Right renal pelvis (tissue), 4 donors: ENCODE measurements at regions not wholly inside any gene's neighbourhood (a gene's known extent, or its start where the extent isn't known, plus 50 kb on each side); places are given as distances from the start of the nearest gene placed in this dataset.

ENCODE experiments used
- DNase-seq, 4 donors: peaks; one replicate each; pipeline ENCODE4 v3.0.0-alpha.2; 2013; ENCODE audit warnings: low read depth in 4 of 4, low spot score in 3 of 4, missing footprints in 1 of 4

DNA sequence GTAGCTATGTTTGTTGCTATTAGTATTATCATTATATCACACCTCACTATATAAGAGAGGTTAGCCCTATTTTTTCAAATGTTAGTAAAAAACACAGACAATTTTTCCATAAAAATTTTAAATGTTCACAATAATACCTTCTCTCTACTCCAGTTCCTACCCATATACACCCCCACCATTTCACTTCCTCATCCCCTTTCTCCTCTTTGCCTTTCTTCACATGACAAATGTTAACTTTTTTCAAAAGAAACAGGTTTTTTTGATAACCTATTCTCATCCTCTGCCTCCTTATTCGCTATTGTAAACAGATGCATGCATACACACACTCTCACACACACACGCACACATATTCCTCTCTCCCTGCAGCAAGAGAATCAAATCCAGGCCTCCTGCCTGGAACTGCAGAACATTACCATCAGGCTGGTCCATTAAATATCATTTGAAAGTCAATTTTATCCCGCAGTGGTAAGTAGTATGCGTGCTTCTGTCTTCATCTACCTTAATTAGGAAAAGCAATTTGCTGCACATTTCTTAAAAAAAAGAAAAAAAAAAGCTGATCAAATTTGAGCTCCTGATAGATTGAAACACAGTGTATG lies 55.5 kb downstream of the MID1IP1 start:
- DNase-seq: no peak

DNA sequence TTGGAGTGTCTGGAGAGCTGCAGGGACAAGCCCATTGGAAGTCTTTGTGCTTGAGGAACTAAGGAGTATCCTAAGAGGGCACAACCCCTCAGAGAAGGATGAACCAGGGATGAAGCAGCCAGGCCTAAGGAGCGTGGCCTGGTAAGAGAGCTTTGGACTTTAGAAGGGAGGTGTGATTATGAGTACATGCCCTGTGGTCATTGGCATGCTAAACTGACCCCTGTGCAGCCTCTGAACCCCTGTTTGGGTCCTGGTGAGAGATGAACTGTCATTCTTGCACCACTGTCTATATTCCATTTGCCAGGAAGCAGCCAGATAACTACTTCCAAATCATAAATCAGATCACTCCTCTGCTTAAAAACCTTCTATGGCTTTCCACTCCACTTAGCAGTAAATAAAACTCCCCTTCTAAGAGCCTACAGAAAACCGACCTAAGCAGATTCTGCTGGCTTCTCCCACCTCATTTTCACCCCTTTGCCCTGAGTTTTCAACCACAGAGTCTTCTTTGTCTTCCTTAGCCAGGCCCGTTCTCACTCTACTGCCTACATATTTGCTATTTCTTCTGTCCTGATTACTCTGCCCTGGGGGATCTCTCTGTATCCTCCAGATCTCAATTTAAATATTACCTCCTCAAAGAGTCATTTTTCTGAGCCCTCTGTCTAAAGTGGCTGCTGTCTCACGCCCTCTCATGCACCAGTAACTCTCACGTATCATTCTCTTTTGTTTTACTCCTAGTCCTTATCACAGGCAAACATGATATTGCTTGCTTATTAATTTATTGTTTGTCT lies 56.7 kb downstream of the MID1IP1 start:
- DNase-seq: no peak

DNA sequence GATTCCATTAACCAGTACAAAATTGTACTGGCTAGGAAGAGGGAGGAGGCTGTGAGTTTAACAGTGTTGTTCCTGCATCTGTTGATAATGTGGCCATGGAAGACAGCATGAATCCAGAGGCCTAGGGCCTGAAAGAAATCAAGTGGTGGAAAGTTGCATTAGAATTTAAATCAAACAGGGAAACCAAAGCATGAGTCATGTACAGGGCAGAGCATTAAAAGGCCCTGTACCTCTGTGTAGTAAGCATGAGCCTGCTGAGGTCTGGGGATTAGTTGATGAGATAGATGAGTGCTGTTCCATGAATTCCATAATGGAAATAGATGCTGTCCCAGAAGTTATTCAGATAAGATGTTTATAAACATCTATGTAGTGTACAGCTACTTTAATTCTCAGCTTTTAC lies 58.3 kb downstream of the MID1IP1 start:
- no peak for DNase-seq

DNA sequence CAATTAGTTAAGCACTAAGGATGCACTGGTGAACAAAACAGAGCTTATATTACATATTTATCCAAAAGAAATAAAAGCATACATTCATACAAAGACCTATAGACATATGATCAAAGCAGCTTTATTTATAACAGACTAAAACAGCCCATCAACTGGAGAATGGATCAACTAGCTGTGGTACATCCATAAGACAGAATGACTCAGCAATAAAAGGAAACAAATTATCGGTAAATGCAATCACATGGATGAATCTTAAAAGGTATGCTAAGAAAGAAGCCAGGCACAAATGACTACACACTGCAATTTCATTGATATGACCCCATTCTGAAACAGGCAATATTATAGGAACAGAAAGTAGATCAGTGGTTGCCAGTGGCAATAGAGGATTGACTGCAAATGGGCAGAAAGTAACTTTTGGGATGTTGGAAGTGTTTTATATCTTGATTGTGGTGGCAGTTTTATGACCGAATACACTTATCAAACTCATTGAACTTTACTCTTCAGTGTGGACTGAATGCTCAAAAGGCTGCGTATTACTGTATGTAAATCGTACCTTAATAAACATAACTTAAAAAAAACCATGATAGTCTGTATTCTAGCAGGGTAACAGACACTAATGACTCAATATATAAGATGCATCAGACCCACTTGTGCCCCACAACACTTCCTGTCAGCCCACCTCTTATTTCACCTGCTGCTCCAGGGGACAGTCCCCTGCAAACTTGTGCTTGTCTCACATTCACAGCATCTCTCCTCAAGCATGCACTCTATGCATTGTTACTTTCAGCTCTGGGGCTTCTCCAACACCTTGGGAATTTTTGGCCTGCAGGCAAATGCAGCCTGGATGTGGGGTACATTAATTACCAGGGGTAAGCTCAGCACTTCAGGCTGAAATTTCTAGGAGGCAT lies 59.1 kb downstream of the MID1IP1 start:
- DNase-seq: no peak

DNA sequence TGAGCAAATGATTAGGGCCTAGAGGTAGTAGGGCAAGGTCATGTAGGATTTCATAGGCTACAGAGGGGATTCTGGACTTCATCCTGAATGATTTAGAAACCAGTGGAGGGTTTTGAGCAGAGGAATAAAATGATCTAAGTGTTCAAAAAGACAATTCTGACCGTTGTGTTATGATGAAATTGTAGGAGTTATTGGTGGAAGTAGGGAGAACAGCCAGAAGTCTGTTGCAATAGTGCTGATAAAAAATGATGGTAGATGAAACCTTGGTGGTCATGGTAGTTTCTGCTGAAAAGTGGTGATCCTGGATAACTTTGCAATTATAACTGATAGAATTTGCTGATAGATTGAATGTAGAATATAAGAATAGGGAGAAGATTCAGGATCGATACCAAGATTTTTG lies 60.2 kb downstream of the MID1IP1 start:
- no peak for DNase-seq

DNA sequence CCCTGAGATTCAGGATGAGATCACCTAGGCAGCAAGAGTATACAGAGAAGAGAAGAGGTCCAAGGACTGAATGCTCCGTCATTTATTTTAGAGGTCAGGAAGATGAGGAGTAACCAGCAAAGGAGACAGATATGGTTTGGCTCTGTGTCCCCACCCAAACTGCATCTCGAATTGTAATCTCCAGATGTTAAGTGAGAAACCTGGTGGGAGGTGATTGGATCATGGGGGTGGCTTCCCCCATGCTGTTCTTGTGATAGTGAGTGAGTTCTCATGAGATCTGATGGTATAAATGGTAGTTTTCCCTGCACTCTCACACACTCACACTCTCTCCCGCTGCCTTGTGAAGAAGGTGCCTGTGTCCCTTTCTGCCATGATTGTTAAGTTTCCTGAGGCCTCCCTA lies 60.8 kb downstream of the MID1IP1 start:
- DNase-seq: no peak

DNA sequence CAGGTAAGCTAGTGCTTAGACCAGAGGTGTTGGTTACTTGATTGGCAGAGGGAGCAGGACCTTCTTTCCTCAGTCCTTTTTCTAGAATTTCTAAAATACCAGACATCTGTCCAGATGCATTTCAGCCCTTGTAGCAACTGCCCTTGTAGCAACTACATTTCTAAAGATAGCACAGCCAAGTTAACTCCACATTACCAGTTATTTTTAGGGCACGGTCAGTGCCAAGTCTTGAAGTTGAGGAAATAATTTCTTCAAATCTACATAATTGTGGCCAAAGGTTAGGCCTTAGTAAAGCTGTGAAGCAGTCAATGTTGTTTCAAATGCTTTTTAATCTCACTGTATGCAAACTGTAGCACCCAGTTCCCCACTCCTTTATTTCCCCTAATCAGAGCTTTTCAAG lies 62.9 kb downstream of the MID1IP1 start:
- DNase-seq: no peak

DNA sequence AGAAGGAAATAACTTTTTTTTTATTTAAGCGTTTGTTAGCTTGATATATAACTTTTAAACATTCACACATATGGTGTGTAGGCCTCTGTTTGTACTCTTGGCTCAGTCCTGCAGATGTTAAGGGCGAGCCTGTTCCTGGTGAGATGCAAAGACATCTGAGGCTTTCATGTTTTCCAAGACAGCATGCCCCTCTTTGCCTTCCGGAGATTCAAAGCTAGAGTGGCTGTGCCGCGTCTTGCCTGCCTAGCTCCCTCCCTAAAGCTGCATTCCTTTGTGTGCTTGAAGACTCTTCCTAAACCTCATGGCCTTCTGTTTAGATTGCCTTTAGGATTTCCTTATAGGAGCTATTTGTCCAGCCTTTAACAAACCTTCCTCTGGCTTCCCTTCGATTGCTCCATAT lies 67.1 kb downstream of the MID1IP1 start:
- DNase-seq: no peak

DNA sequence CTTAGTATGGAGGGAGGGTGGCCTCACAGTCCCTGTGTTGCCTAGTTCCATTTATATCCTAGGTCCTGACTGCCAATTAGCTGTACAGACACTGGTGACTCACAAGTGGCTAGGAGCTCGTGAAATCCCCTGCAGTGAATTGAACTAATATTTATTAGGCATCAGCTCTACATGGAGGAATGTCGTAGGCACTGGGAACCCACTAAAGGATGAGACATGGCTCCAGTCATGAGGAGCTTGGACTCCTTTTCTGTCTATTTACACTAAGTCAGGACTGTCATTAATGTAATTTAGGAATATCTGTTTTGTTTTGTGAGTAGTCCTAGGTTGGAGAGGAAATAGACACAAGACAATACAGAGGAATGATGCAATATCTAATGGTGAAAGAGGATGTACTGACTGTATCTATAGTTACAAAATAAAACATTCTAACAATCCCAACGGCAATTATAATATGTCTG lies 67.7 kb downstream of the MID1IP1 start:
- DNase-seq: no peak

DNA sequence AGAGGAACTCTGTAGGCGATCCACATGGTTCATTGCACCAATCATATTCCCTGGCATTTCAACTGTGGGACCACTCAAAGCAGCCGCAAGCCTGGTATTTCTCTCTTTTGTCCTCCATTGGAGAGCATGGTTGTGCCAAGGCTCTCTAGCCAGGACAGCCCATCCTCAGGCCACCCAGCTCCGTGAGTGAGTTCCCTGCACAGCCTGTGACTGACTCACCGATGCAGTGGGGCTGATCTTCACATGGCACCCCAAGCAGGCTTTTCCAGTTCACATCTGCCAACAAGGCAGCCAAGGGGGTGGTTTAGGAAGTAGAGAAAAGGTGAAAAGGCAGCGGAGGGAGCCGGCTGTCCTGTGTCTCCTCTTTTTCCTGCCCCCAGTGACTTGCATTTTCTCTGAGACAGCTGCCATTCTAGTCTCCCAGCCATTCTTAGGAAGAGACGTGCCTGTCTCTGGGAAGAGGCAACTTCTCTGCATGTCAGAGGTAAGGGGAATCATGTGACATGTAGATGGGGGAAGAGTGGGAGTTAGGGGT lies 69.2 kb downstream of the MID1IP1 start:
- no peak for DNase-seq

DNA sequence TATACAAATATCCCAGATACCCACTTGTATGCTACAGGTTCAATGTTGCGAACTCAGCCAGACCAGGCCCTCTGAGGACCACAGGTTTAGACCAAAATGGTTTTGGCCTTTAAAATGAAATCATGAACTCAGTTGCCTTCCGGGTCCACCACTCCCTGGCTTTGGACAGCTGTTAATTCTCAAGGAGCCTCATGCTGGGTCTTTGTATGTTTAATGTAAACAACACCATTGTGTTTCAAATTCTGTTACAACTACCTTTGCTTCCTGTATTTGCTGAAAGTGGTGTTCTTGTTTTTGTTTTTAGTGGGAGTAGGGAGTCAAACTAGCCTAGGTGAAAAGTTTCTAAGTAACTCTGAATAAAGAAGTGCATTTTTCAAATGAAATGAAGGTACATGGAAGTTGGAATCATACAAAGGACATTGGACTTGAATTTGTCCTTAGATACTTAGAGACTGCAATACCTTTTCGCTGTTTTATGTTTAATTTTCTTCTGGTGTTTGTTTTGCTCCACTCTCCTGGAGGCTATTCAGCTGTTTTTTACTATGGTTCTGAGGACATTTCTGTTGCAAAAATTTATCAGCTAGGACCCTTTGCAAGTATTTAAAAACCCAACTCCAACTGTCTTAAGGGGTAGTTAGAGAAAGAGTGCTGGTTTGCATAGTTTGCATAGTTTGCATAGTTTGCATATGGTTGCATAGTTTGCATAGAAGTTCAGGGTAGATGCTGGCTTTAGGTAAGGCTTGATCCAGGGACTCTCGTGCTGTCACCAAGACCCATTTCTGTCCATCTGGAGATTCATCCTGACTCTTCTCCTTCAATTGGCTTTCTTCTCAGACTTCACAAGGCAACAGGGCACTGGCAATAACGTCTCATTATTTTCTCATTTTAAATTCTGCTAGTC lies 70.1 kb downstream of the MID1IP1 start:
- DNase-seq: no peak

DNA sequence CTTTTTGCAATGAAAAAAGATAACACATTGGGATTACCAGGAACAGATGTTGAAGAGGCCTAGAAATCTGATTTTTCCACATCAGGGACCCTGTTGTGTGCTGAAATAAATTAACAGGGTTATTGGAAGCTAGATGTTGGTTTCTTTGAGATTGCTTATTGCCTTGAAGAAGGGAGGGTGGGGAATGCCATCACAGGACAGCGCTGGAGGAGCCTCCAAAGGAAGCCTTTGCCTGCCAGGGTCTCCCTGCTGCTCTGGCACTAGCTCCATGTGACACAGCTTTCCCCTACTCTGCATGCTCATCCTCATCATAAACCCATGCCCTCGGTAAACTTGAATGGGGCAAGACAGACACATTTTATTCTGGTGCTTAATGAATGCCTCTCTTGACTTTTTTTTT lies 76.1 kb downstream of the MID1IP1 start:
- no peak for DNase-seq

DNA sequence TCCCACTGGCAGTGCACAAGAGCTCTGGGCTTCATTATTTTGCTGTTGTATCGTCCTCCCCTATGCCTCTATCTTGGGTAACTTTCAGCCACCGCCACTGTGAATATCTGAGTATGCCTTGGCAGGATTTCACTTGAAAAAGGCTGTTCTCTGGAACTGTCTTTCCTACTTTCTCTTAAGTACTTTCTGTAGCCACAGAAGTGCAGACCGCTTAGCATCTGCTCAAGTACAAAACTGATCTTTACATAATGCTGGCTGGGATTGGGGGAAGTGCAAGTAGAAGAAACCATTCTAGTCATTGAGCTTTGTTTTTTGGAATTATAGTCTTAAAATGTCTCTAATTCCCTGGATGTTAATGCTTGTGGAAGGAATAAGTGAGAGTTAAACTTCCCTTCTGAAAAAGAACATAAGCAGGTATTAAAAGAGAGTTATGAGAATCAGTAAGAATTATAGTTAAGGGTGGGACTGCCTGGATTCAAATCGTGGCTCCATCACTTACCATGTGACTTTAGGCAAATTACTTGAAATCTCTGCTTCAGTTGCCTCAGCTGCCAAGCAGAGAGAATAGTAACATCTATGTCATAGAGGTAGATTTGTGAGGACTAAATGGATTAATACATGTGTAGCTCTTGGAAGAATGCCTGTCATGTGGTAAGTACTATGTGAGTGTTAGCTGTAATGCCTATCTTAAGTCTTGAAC lies 77.5 kb downstream of the MID1IP1 start:
- DNase-seq: no peak

DNA sequence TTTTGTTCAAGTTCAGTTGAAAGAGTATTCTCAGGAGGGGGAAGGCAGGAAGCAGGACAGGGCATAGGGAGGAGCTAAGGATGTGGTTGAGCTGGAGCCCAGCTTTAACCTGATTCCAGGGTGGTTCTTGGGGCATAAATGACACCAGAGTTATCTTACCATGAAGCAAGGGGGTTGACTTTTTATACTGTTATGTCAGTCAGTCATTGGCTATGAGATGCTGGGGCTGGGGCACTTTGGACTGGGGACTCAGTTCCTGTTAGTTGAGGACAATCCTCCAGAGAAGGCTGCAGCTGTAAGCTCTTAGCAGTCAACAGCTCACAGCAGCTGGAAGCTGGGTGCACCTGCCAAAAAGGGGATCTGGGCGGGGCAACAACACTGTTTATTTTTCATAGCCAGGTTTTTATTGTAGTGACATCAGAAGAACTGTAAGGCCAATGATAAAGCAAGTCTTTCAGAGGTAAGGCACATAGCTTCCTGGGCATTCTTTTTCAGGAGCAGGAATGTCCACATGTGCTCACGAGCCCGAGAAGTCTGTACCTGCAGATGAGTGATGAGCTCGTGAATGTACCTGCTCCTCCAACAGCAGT lies 78.5 kb downstream of the MID1IP1 start:
- no peak for DNase-seq

DNA sequence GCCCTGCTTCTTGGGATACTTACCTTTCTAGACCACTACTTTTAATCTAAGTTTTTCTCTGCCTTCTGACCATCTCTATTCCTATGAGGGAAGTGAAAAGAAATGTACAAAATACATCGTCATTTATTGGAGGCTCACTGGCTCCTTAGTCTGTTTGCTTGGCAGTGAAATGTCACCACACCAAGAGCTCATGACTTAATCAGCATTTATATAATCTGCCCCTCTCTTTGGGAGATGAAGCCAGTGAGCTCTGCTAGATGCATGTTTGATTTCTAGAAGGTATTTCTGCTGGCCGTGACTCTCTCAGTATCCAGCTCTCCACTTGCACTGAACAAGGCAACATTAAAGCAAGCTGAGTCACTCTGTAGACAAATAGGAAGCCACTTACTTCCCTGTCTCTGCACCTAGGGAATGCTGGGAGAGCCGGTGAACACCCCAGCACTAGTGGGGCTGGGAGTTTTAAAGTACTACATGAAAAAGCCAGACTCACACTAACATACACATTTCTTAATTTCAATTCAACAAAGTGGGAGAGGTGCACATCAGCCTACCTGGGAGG lies 79.1 kb downstream of the MID1IP1 start:
- DNase-seq: no peak

DNA sequence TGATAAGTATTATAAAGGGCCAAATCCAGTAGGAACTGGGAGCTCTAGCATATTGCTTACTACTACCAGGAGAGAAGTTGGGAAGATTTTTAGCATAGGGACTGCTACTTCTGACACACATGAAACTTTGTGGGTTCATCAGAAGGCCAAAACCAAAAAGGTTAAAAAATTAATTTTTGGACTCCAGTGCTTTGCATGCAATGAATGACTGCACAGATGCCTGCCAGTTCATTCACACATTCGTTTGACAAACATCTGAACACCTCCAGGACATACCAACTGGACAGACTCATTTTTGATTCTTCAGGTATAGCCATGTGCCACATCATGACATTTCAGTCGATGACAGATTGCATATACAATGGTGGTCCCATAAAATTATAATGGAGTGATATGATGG lies 79.8 kb downstream of the MID1IP1 start:
- DNase-seq: no peak

DNA sequence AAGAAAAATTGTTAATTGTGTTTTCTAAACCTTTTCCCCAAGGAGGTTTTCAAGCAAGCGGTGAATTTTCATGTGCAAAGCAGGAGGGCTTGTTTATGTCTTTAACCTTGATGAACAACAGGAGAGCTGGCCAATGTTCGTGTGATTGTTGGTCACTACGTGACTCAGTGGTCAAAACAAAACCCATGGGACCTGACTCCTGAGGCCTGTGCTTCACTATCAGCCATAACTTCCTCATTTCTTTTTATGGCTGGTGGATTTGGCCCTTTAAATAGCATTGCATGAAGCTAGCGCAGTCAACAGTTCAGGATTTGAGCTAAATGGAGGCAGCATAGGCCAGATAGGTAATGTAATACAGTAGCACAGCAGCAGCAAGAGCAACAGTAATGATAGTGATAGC lies 80.5 kb downstream of the MID1IP1 start:
- DNase-seq: no peak

DNA sequence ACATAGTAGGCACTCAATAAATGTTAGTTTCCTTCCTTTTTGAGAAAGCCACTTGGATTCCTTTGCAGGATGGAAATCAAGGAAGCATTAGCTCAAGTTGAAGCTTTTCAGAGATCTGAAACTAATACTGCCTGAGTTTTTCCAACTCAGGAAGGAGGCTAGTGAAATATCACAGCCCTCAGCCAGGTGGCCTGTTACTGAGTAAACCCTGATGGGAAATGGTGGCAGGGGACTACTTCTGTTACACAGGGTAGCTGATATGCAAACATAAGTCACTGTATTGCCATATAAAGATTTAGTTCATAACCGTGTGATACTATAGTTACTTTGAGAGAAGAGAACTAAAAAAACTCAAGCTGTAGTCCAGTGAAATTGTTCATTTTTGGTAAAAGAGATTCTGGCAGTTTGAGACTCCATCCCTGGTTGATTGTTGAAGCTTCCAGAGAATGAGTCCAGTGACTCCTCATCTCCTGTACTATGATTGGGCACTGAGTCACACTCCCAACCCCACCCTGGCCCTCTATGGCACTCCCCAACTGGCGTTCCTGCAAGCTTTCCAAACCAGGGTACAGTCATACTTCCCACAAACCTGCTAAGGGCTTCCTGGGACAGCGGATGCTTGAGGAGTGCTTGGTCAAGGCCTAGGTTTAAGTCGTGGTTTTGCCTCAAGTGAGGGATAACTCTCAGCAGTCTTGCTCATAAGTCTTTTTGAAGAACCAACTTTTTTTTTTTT lies 81.8 kb downstream of the MID1IP1 start:
- DNase-seq: no peak
